ENCODE measurements at regions not wholly inside any gene's neighbourhood (a gene's known extent, or its start where the extent isn't known, plus 50 kb on each side); places are given as distances from the start of the nearest gene placed in this dataset.

DNA sequence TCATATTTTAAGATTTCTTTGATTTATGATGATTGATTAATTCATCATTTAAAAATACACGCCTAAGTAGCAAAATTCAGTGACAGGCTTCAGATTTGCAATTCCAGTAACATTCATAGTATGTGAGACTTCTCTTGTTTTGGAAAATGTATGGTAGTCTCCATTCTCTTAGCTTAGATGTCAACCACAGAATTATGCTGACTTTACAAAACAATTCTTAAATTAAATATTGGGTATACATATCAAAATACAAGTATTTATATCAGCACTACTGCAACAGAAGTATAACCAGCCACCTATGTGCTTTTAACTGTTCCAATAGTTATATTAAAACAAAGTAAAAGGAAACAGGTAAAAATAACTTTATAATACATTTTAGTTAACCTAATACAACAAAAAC, 1328.6 kb upstream of the ADGRL2 start:
- TF ChIP-seq, protein P1, sequence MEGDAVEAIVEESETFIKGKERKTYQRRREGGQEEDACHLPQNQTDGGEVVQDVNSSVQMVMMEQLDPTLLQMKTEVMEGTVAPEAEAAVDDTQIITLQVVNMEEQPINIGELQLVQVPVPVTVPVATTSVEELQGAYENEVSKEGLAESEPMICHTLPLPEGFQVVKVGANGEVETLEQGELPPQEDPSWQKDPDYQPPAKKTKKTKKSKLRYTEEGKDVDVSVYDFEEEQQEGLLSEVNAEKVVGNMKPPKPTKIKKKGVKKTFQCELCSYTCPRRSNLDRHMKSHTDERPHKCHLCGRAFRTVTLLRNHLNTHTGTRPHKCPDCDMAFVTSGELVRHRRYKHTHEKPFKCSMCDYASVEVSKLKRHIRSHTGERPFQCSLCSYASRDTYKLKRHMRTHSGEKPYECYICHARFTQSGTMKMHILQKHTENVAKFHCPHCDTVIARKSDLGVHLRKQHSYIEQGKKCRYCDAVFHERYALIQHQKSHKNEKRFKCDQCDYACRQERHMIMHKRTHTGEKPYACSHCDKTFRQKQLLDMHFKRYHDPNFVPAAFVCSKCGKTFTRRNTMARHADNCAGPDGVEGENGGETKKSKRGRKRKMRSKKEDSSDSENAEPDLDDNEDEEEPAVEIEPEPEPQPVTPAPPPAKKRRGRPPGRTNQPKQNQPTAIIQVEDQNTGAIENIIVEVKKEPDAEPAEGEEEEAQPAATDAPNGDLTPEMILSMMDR (IDR thresholded peaks at IDR 0.05; ENCODE audit: low read length) = no peak
- TF ChIP-seq EZH2 (optimal IDR thresholded peaks at IDR 0.05; ENCODE audit: low read depth, low read length) = no peak

All from MM.1S (cell line).